ENCODE measurements at regions not wholly inside any gene's neighbourhood (a gene's known extent, or its start where the extent isn't known, plus 50 kb on each side); places are given as distances from the start of the nearest gene placed in this dataset.

DNA sequence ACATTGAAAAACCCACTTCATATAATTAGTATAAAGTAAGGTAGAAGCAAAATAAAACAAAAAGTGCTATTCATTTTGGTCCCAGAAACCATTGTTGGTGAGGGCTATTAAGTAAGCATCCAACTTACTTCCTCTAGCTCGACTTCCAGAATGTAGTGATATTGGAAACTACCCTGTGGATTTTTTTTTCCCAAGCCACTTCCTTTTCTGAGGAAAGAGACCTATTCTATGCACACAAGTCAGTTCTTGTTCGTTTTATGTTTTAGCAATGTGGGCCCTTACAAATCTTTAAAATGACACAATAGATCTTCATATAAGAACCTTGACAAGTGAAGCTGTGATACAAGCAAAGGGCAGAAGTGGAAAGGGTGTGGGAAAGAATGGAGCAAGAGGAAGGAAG lies 402.0 kb upstream of the TBL1XR1 start:
- DNase-seq (ENCODE audit: low read depth): no peak

DNA sequence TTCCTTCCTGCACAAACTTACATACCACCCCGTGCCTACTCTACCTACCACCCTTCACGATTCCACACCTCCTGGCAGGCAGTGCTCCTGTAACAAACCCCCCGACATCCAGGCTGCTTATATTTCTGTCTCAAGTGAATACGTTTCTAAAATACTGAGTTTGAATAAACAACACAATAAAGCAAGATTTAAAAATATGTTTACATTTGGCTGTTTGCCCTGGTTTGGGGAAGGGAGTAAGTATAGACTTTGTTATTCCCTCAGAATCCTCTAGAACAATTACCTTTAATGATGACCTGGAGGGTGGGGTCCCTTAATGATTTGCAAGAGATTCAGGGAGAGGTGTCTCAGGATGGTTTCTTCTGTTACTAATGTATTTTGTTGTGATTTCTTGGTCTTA lies 402.6 kb upstream of the TBL1XR1 start:
- DNase-seq (ENCODE audit: low read depth): no peak

DNA sequence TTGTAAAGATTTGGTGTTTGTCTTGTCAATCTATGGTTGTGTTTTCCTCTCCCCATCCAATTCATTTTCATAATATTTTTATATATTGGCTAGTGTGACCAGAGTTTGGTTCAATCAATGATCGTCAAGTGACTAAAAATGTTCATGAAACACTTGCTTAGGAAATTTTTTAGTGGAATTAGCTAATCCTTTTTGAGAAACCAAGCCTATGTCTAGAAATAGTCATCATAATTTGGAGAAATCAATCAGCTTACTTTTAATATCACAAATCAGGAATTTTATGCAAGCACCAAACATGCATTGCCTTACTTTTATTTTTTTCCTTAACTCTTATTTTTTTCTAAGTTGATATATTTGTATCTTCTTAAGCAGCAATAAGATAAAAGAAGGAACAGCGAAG lies 403.1 kb upstream of the TBL1XR1 start:
- DNase-seq (ENCODE audit: low read depth): no peak

DNA sequence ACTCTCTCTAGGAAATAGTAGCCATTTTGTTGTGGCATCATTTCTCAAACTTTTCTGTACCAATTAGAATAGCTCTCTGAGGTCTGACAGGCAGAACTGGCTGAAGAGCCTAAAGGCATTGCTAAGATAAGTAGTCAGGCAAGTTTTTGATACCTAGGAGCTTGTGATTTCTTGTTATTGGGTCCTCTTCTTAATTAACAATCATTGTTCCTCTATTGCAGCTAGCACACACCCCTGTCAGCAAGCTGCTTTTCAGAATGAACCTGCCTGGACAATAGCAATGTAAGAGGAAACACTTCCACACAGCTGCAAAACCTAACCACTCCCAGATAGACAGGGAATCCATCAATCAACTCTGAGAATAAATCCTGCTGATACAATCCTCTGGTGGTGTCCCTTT lies 403.9 kb upstream of the TBL1XR1 start:
- DNase-seq (ENCODE audit: low read depth): no peak

DNA sequence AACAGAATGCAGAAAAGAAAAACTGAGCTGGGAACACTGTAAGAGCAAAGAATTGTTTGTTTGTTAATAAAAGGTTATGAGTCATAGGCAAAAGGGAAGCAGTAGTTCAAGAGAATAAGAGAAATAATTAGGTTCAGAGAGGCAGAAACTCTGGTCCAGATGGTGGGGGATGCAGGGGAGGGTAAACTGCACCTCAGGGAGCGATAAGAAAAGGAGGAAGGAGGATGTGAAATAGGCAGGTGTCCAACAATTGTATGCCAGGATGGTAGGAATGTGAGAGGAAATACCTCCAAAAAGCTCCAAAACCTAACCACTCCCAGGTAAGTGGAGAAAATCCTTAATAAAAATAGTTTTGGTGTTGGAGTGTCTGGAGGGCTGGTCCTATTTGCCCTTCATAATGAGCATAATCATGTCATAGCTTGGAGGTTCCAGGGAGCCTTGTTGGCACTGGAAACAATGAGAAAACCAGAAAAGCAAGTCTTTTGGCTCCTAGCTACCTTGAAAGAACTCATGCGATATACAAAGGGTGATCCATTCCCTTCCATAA lies 405.4 kb upstream of the TBL1XR1 start:
- DNase-seq (ENCODE audit: low read depth): no peak

DNA sequence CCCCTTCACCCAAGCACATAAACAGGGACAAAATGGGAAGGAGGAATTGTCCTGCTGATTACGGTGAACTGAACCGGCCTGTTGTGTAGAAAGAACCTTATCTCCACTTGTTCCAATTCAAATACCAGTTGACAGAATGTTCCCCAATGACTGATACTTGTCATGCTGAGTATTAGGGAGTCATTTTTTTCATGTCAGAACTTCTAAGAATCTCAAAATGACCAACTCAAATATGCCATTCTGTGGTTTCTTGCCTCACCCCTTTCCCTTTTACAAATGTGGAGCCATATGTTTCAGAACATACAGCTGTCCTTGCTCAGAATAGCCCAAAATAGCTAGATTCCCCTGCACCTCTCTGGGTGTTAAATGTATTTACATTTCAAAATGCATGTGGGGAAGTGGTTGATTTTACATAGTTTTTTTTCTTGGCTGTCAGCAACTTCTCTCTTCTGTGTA lies 405.9 kb upstream of the TBL1XR1 start:
- DNase-seq (ENCODE audit: low read depth): no peak

DNA sequence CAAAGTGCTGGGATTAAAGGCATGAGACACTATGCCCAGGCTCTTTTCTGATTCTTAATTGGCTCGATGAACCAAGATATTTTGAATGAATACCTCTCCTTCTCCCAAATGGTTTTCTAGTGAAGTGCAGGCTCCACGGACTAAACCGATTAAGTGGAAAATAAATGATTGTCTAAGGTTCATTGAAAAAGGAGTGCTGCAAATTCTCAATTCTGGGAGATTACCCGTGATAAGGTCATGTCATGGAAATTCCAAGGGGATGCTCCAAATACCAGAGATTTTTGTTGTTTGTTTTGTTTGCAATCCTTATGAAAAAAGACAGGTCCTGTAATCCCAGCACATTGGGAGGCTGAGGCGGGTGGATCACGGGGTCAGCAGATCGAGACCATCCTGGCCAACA lies 406.9 kb upstream of the TBL1XR1 start:
- no peak for DNase-seq (ENCODE audit: low read depth)

DNA sequence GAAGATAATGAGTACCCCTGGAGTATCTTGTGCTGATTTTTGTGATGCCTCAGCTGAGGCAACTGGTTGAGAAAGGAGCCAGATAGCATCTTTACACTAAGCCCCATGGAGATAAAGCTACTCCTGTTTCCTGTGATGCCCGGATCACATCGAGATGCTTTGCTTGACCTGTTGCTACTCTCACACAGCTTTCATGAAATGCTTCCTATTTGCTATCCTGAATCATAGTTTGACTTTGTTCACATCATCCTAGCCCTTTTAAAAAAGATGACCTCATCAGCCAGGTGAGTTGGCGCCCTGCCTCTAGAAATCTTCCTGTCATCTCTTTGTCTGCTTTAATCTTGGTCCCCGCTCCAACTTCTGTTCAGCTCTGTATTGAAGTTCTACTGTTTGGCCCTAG lies 409.6 kb upstream of the TBL1XR1 start:
- DNase-seq (ENCODE audit: low read depth): no peak

DNA sequence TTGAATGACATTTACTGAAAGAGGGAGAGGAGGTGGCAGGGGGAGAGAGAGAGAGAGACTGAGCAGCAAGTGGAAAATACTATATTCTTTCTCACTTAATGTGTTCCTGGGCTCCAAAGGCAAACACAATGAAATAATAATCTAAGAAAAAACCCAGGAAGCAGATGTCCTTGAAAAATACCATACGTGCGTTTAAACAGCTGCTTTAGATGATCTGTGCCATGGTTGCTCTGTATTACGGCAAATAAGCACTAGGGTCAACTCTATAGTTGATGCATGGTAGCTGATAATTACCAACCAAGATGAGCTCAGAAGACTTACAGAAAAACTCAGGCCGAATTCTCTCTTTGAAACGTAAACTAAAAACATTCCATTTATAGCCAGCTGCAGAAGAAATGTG lies 410.3 kb upstream of the TBL1XR1 start:
- DNase-seq (ENCODE audit: low read depth): no peak

DNA sequence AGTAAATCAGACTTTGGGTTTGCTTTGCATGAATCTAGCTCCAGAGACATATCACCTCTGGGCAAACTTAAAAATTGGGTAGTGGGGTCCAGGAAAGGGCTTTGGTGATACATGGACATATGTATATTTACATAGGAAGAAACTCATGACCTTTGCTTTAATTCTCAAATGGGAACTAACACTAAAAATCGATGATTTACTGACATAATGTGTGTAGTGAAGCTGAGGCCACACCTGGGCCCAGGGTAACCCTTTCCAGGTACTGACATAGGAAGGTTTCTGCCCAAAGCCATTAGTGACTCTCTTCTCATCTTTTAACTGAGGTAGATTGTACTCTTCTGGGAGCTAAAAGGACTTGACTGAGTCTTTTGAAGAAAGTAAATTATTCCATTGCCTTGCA lies 411.2 kb upstream of the TBL1XR1 start:
- DNase-seq (ENCODE audit: low read depth): no peak

DNA sequence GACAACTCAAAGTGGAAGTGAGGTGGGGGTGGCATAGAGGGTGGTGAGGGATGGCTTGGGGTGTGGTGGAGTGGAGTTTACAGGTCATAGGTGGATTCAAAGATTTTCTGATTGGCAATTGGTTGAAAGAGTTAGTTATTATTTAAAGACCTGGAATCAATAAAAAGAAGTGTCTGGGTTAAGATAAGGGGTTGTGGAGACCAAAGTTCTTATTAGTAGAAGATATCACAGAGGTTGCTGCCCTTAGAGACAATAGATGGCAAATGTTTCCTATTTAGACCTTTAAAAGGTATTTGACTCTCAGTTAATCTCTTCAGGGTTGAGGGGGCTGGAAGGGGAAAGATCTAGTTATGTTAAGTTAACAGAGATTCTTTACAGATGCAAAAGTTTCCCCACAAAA lies 412.3 kb upstream of the TBL1XR1 start:
- DNase-seq (ENCODE audit: low read depth): no peak

DNA sequence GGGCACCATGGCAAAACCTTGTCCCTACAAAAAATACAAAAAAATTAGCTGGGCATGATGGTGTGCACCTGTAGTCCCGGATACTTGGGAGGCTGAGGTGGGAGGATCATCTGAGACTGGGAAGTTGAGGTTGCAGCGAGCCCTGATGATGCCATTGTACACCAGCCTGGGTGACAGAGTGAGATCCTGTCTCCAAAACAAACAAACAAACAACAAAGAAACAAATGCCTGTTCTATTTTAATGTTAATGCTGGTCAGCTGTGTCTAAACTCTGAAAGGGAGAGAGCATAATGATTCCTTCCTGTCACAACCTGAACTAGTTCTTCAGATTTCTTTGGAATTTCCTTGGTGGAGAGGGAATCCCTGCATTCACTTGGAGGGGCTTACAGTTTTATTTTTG lies 413.0 kb upstream of the TBL1XR1 start:
- DNase-seq (ENCODE audit: low read depth): no peak

DNA sequence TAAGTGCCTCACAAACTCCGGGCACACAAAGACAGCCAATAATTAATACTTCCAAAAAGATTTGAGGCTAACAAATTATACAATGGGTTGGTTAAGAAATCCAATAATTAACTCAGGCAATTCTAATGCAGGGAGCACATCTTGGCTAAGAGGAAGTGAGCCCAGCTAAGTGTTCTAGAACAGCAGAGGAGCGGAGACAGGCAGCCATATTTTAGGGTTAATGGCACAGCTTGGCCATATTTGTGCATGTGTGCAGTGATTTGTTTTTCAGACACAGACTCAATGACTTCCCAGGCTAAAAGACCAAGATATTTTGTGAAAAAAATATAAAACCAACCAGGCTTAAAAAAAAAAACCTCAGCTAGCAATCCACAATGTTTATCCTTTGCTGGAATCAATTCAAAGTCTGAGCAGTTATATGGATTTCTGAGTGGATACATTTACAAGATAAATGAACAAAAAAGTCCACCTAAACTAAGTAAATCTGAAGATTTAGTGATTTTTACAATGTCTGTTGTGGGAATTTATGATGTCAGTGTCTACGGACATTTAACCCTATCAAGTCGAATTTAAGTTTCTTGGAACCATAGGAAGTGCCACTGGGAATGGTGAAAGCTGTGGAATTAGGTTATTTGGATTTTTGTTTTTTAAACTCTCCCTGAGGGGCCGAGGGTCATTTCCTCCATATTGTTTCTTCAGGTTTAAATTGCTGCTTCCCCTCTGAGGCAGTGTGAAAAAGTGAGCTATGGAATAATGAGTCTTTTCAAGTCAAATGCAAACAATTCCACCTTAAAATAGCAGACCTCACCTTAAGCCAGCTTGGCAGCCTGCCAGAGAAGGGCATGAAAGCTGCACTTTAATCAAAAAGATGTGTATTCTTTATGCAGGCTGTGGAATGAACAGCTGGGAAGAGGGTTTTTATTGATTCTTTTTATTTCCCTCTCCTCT lies 413.7 kb upstream of the TBL1XR1 start:
- DNase-seq (ENCODE audit: low read depth): no peak

DNA sequence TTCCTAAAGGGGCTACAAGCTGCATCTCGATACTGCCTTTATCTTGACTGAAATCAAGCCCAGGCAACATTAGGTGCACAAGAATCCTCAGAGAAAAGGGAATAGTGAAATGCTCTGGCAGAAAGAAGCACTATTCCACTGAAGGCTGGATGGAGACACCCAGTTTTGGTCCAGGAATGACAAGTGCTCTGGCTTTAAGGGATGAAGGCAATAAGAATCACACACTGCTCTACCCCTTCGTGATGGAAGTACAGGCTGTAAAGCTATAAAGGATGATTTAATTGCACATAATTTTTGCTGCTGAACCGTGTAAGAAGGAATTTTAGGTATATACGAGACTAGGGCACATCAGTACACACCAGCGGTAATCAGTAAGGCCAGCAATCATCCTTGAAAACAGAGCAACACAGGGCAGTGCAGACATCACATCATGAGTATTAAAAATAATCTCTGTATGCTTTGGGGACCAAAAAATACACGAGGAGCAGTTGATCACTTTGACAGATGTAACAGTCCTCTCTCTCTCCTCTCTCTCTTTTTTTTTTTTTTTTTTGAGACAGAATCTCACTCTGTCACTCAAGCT lies 414.6 kb upstream of the TBL1XR1 start:
- no peak for DNase-seq (ENCODE audit: low read depth)

DNA sequence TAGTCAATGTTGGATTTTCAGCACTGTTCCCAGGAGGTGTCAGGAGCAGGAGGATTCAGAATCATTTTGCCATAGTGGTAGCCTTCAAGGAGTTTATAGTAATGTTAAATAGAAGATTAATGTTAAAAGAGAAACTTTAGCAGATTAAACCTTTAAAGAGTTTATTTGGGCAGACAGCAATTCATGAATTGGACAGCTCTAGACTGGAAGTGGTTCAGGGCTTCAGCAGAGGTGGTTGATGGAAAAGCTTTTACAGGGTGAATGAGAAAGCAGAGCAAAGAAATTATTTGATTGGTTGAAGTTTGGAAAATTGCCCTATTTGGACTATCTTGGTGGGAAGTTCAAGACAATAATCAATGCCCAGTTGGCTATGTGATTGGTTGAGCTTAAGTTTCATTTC lies 416.6 kb upstream of the TBL1XR1 start:
- DNase-seq (ENCODE audit: low read depth): no peak

DNA sequence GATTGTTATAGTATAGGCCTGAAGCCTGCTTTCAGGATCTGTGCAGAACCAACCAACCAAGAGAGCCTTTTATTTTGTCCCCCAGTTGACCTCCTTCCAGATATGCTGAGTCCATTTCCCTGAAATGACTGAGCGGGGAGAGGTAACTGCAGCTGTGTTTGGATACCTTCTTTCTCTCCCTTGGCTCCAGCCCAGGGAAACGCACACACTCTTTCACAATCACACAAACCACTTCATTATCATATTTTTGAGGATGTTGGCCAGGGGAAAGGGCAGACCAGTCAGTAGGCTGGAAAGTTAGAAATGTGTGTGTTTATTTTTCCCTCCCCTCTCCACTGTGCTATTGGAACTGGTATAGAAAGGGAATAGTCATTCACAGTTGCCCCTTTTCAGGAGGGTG lies 417.7 kb upstream of the TBL1XR1 start:
- DNase-seq (ENCODE audit: low read depth): peak; percentile 85

DNA sequence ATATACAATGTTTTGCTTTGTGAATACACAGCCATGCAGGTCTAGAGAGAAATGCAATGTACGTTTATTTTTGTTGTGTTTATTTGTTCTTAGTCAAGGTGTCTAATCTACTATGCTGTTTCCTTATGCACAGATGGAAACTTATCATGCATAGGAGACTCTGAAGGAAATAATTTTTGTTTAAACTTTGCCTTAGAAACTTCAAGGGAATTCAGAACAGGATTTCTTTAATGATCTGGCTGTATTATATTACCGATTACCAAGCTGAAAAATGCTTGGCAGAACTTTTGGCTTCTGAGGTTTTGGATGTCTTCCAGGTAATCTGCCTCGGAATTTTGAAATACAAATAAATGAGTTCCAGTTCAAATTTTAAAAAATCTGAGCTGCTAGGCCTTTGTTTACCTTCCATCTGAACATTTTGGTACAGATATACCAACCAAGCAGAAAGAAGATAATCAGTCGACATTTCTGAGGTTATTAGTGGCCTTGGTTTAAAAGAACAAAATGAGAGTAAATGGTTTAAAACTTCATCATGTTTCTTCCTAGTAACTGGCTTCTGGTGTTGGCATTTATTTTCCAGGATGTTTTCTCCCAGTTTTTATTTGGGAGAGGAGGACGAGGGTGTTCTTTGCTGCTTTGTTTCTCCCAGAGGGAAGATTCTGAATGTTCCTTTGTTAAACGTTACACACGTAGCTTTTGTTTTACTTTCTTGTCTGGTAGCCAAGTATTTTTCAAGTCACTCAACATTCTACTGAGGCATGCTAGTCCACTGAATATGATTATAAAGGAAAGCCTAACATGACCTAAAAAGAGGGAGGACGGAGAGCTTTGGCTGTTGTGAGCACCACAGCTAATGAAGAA lies 421.8 kb upstream of the TBL1XR1 start:
- peak; percentile 58 for DNase-seq (ENCODE audit: low read depth)

DNA sequence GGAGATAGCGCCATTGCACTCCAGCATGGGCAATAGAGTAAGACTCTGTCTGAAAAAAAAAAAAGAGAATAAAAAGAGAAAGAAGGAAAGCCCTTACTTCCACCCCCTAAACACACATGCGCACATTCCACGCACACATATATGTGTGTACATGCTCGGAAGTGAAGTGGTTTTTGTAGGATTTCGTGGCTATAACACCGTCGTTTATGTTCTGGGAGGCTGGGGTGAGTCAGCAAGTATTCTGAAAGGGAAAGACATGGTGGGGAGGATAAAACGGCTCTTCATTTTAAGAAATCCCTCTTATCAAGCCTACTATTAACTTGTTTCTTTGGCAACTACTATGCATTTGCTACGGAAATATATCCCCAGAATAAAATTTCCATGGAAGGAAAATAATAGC lies 422.8 kb upstream of the TBL1XR1 start:
- peak; percentile 27 for DNase-seq (ENCODE audit: low read depth)

DNA sequence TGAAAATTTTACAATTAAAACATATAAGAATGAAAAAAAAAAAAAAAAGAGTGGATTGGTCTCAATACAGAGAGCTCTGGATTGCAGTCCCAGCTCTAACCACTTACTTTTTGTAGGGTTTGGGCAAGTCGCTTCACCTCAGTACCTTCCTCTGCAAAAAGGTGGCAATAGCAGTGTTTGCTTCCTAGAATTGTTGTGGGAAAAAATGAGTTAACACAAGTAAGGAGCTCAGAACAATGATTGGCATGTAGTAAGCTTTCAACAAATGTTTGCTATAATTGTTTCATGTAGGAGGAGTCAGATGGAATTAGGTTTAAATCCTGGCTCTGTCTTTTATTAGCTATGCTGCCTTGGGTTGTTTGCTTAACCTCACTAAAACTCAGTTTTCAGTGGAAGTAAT lies 425.2 kb upstream of the TBL1XR1 start:
- DNase-seq (ENCODE audit: low read depth): no peak

DNA sequence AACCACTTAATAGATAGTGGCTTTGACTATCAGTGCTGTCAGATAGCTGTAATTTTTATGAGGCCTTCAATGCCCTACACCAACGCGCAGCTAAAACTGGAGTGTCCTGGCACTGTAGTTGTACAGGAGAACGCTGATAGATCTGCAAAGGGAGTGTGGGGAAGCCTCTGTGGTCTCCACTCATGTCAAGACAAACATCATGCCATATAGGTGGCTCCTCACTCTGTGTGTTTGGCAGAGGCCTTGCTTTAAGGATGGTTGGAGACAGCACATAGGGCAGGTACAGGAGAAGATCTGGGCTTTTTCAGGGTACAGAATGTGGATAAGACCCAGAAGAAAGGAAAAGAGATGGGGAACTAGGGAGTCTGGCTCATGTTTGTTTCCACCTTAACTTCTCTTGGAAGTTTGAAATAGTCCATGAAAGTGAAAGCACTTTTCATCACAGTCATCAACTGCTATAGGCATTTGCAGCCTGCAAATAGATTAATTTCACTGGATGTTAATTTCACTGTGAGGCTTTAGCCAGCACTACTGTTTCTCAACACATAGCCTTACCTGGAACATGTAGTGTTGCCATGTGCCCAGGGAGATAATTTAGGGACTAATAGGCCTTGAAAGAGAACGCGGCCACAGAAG lies 425.8 kb upstream of the TBL1XR1 start:
- DNase-seq (ENCODE audit: low read depth): no peak

DNA sequence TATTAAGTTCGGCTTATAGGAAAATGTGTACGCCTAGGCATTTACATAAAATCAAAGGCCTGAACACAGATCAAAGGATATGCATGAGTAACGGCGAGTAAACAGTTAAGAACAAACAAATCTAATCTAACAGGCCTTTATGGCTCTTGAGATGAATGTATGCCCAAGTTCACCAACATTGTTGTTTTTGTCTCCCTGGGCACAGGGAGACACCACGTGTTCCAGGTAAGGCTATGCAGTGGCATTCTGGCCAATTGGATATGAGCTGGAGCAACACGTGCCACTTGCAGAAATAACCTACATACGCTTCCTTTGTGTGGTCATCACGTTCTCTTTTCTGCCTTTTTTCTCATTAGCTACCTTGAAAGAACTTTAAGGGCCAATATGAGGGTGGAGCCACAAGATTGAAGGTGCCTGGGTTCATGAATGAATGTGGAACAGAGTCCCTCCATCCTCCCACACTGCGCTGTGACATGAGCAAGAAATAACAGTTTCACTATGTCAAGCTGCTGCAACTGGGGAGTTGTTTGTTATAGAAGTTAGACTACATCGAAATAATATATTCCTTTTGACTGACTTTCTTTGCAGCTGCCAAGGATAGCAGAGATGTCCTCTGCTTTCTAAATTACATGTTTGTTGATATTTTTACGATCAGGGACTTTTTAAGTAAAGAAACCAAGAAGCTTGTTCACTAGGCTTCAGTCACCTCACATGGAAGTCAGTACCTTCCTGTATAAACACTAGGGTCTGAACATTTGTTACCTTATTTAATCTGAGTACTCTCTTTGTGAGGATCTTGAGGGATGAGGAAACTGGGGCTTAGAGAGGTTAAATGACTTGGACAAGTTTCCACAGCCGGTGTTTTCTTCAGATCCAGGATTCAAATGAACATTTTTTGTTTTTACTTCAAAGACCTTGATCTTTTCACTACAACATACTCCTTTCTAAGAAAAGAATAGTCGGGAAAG lies 427.5 kb upstream of the TBL1XR1 start:
- DNase-seq (ENCODE audit: low read depth): no peak

Measured in amniotic epithelial cell (primary cell).